GM12875 (cell line): ENCODE measurements at regions not wholly inside any gene's neighbourhood (a gene's known extent, or its start where the extent isn't known, plus 50 kb on each side); places are given as distances from the start of the nearest gene placed in this dataset.

ENCODE experiments used
- H3K4me3 ChIP-seq: one replicate; pipeline ENCODE4 v1.5.1; 2011; ENCODE audit warnings: low read depth, low read length, control low read depth
- CTCF ChIP-seq: IDR thresholded peaks from 2 replicates; pipeline ENCODE4 v1.5.1; 2011; ENCODE audit warnings: low read depth, mild to moderate bottlenecking, control low read depth, inconsistent platforms, low read length, moderate library complexity, borderline replicate concordance; ENCODE audit not compliant: insufficient read depth

GRCh38 chr5:117417501-117417900, 842.9 kb upstream of the SEMA6A start:
- H3K4me3 ChIP-seq, result no peak overlapping the region
- no peak for TF ChIP-seq CTCF

GRCh38 chr5:117414926-117415325, 840.3 kb upstream of the SEMA6A start:
- TF ChIP-seq CTCF, result no peak

GRCh38 chr5:117411701-117412100, 837.1 kb upstream of the SEMA6A start:
- no peak for TF ChIP-seq CTCF
- H3K4me3 ChIP-seq, result no peak overlapping the region

More at GRCh38 chr5:117414926-117415325, 840.3 kb upstream of the SEMA6A start:
- H3K4me3 ChIP-seq, result no peak overlapping the region

- no peak overlapping the region for H3K4me3 ChIP-seq
- no peak for TF ChIP-seq CTCF
These were observed 830.6 kb upstream of the SEMA6A start for GRCh38 chr5:117405197-117405596.

- no peak for TF ChIP-seq CTCF
- no peak overlapping the region for H3K4me3 ChIP-seq
These were observed 820.0 kb upstream of the SEMA6A start for GRCh38 chr5:117394506-117395157.

- no peak overlapping the region for H3K4me3 ChIP-seq
- TF ChIP-seq CTCF, result no peak
These were observed 818.5 kb upstream of the SEMA6A start for GRCh38 chr5:117393125-117393524.

GRCh38 chr5:117380316-117380715, 805.7 kb upstream of the SEMA6A start:
- no peak overlapping the region for H3K4me3 ChIP-seq
- TF ChIP-seq CTCF, result no peak
